Breast epithelium (tissue), 4 donors: ENCODE measurements at regions not wholly inside any gene's neighbourhood (a gene's known extent, or its start where the extent isn't known, plus 50 kb on each side); places are given as distances from the start of the nearest gene placed in this dataset.

Experiments used
- DNase-seq, 2 donors: peaks; one replicate each; pipeline ENCODE4 v3.0.0-alpha.2; 2019; ENCODE audit warnings: low spot score in 2 of 2
- H3K27ac ChIP-seq, 2 donors: fragments of 200-600 bp; sonication (generic) in 1 of 2; one replicate each; pipeline ENCODE4 v1.5.1; 2016 to 2019; ENCODE audit warnings: mild to moderate bottlenecking in 1 of 2
- H3K27me3 ChIP-seq, 2 donors: fragments of 200-600 bp; sonication (generic) in 1 of 2; one replicate each; pipeline versions ENCODE4 v1.5.1 to v1.6.0; 2017 to 2019; ENCODE audit warnings: control low read depth in 1 of 2, mild to moderate bottlenecking in 1 of 2
- H3K36me3 ChIP-seq: fragments of 200-600 bp; one replicate; pipeline ENCODE4 v1.5.1; 2019
- H3K4me1 ChIP-seq, 2 donors: fragments of 200-600 bp; sonication (generic); one replicate each; pipeline ENCODE4 v1.5.1; 2016 to 2019; ENCODE audit warnings: control low read depth in 1 of 2
- H3K4me3 ChIP-seq, 3 donors: fragments of 200-600 bp; sonication (generic); 1 replicate in 2 of 3; 2 replicates in 1 of 3; pipeline ENCODE4 v1.5.1; 2016 to 2019; ENCODE audit warnings: mild to moderate bottlenecking in 3 of 3, moderate library complexity in 2 of 3
- H3K9me3 ChIP-seq, 2 donors: fragments of 200-600 bp; sonication (generic) in 1 of 2; one replicate each; pipeline ENCODE4 v1.5.1; 2016 to 2019; ENCODE audit warnings: control low read depth in 1 of 2
- CTCF ChIP-seq, 3 donors: fragments of 450-650 bp; IDR thresholded peaks; one replicate each; pipeline ENCODE4 v1.5.1; 2016 to 2017; ENCODE audit warnings: antibody characterized with exemption in 3 of 3, mild to moderate bottlenecking in 3 of 3, moderate library complexity in 3 of 3
- POLR2A ChIP-seq: fragments of 450-650 bp; IDR thresholded peaks from one replicate; pipeline ENCODE4 v1.6.1; 2016; ENCODE audit warnings: antibody characterized with exemption, mild to moderate bottlenecking, moderate library complexity
- POLR2AphosphoS5 ChIP-seq, 3 donors: sonication (generic); formaldehyde crosslinking; IDR thresholded peaks; one replicate each; pipeline ENCODE4 v1.6.1; 2017; ENCODE audit warnings: antibody characterized with exemption in 3 of 3
- intact Hi-C: fragments of 100-400 bp; cut with DNase I; formaldehyde crosslinking; loops from one replicate; pipeline ENCODE4 v1.15.1; 2023; ENCODE audit warnings: low total_unique reads

- no peaks in the 10 kb centered on the region for H3K4me1 ChIP-seq
- no peak overlapping the region for H3K4me3 ChIP-seq
- H3K36me3 ChIP-seq = no peaks in the 10 kb centered on the region
- no peaks in the 10 kb centered on the region for H3K27me3 ChIP-seq
- H3K27ac ChIP-seq = no peak overlapping the region
- DNase-seq = no peak
- intact Hi-C loops = no loop called here
- TF ChIP-seq POLR2AphosphoS5 (IDR thresholded peaks at IDR 0.05) (no peak), CTCF (IDR thresholded peaks at IDR 0.05) (no peak), POLR2A (no peak)
- H3K9me3 ChIP-seq = no peaks in the 10 kb centered on the region
Observed at GRCh38 chr1:101406271-101406670, 169.5 kb downstream of the S1PR1 start.

GRCh38 chr1:101406681-101407080 lies 169.9 kb downstream of the S1PR1 start:
- H3K9me3 ChIP-seq = no peaks in the 10 kb centered on the region
- H3K36me3 ChIP-seq = no peaks in the 10 kb centered on the region
- H3K4me3 ChIP-seq = no peak overlapping the region
- no peak overlapping the region for H3K27ac ChIP-seq
- no peaks in the 10 kb centered on the region for H3K27me3 ChIP-seq
- intact Hi-C loops = no loop called here
- TF ChIP-seq CTCF (IDR thresholded peaks at IDR 0.05) = no peak
- TF ChIP-seq POLR2A = no peak
- TF ChIP-seq POLR2AphosphoS5 (IDR thresholded peaks at IDR 0.05) = no peak
- H3K4me1 ChIP-seq = no peaks in the 10 kb centered on the region
- no peak for DNase-seq

GRCh38 chr1:101407505-101408211 lies 170.8 kb downstream of the S1PR1 start:
- H3K9me3 ChIP-seq = no peaks in the 10 kb centered on the region

GRCh38 chr1:101408212-101409042 lies 171.6 kb downstream of the S1PR1 start:
- no peak overlapping the region for H3K27ac ChIP-seq
- intact Hi-C loops = no loop called here
- no peaks in the 10 kb centered on the region for H3K27me3 ChIP-seq
- DNase-seq = no peak
- no peak for TF ChIP-seq POLR2AphosphoS5 (IDR thresholded peaks at IDR 0.05)
- TF ChIP-seq POLR2A = no peak
- no peak for TF ChIP-seq CTCF (IDR thresholded peaks at IDR 0.05)
- no peaks in the 10 kb centered on the region for H3K36me3 ChIP-seq
- no peak overlapping the region for H3K4me3 ChIP-seq
- no peaks in the 10 kb centered on the region for H3K4me1 ChIP-seq
- H3K9me3 ChIP-seq = no peaks in the 10 kb centered on the region

More at GRCh38 chr1:101407505-101408211, 170.8 kb downstream of the S1PR1 start:
- Histone ChIP-seq H3K27me3 (no peaks in the 10 kb centered on the region), H3K27ac (no peak overlapping the region), H3K4me3 (no peak overlapping the region), H3K36me3 (no peaks in the 10 kb centered on the region), H3K4me1 (no peaks in the 10 kb centered on the region)
- TF ChIP-seq POLR2AphosphoS5 (IDR thresholded peaks at IDR 0.05) (no peak), CTCF (IDR thresholded peaks at IDR 0.05) (no peak), POLR2A (no peak)
- DNase-seq = no peak
- intact Hi-C loops = no loop called here

GRCh38 chr1:101409102-101409501 lies 172.3 kb downstream of the S1PR1 start:
- TF ChIP-seq POLR2A = no peak
- no peak for TF ChIP-seq POLR2AphosphoS5 (IDR thresholded peaks at IDR 0.05)
- no peak for TF ChIP-seq CTCF (IDR thresholded peaks at IDR 0.05)
- DNase-seq = no peak
- no peaks in the 10 kb centered on the region for H3K36me3 ChIP-seq
- H3K27ac ChIP-seq = no peak overlapping the region
- H3K9me3 ChIP-seq = no peaks in the 10 kb centered on the region
- H3K4me3 ChIP-seq = no peak overlapping the region
- intact Hi-C loops = no loop called here
- no peaks in the 10 kb centered on the region for H3K27me3 ChIP-seq
- no peaks in the 10 kb centered on the region for H3K4me1 ChIP-seq
